K562 (cell line): ENCODE measurements at regions not wholly inside any gene's neighbourhood (a gene's known extent, or its start where the extent isn't known, plus 50 kb on each side); places are given as distances from the start of the nearest gene placed in this dataset.

Source experiments
- ATAC-seq: fragments of 200-7000 bp; cut with Tn5 transposase; 3 replicates; pipeline ENCODE4 v1.9.1; 2020; ENCODE audit warnings: moderate library complexity
- BruUV-seq: library from RNA; stranded (reverse); fragments of 400-500 nt; replicated peaks from 2 replicates; lab custom pipeline; 2021; lab: Mats Ljungman, UMichigan
- CTCF ChIA-PET: fragments of 300-600 bp; formaldehyde crosslinking; extraction: SDS; loops from one replicate; lab custom pipeline; 2021; ENCODE audit warnings: low intra/inter-chr PET ratio; lab: Yijun Ruan, JAX
- POLR2A ChIA-PET: fragments of 300-600, 350-650 bp; sonication (Branson Sonifier 250); formaldehyde crosslinking; extraction: SDS; loops from one replicate; lab custom pipeline; 2021; ENCODE audit warnings: antibody characterized with exemption, inconsistent platforms; lab: Yijun Ruan, JAX
- DNase-seq, 4 experiments: peaks; one replicate each; pipeline versions ENCODE4 v3.0.0 to v3.0.0-alpha.2; 2011 to 2018; ENCODE audit warnings: low spot score in 3 of 4, mixed read lengths in 3 of 4; ENCODE audit errors: extremely low read depth in 1 of 4
- FAIRE-seq: peaks from 2 replicates; lab custom pipeline; 2011; peaks lifted over from hg19 to GRCh38; lab: Jason Lieb, UNC
- H2AFZ ChIP-seq: 2 replicates; pipeline ENCODE4 v1.6.0; 2011; ENCODE audit warnings: low read depth, low read length, control low read depth, inconsistent platforms
- H3K27ac ChIP-seq: fragments of 200-600 bp; 3 replicates; pipeline ENCODE4 v1.8.0; 2011; ENCODE audit warnings: low read depth, mild to moderate bottlenecking, control low read depth, inconsistent platforms, low read length, moderate library complexity, mixed read lengths; ENCODE audit errors: extremely low read depth
- H3K27me3 ChIP-seq, 2 experiments: fragments of 300-600 bp in 1 of 2; 2 replicates in 1 of 2; 3 replicates in 1 of 2; pipeline versions ENCODE4 v1.6.0 to v1.8.0; 2011; ENCODE audit warnings: inconsistent platforms in 2 of 2, low read length in 2 of 2, mild to moderate bottlenecking in 1 of 2, mixed read lengths in 1 of 2, moderate library complexity in 1 of 2; ENCODE audit not compliant: control insufficient read depth in 2 of 2, insufficient read depth in 2 of 2
- H3K36me3 ChIP-seq: fragments of 300-600 bp; 3 replicates; pipeline ENCODE4 v1.8.0; 2011; ENCODE audit warnings: mild to moderate bottlenecking, low read length, inconsistent platforms; ENCODE audit not compliant: control insufficient read depth, insufficient read depth
- H3K4me1 ChIP-seq, 2 experiments: fragments of 200-600 bp in 1 of 2; replicated peaks in 1 of 2; 2 replicates in 1 of 2; 3 replicates in 1 of 2; pipeline versions ENCODE4 v1.5.1 to v1.8.0; 2011; ENCODE audit warnings: inconsistent platforms in 2 of 2, low read length in 2 of 2, mild to moderate bottlenecking in 1 of 2, mixed read lengths in 1 of 2, moderate library complexity in 1 of 2; ENCODE audit not compliant: control insufficient read depth in 2 of 2, insufficient read depth in 2 of 2
- H3K4me2 ChIP-seq: 2 replicates; pipeline ENCODE4 v1.6.1; 2011; ENCODE audit warnings: low read length, control low read depth, inconsistent platforms, mixed read lengths; ENCODE audit not compliant: insufficient read depth
- H3K4me3 ChIP-seq: fragments of 200-600 bp; sonication (generic), shearing (Covaris generic); 2 replicates; pipeline ENCODE4 v1.5.1; 2016; ENCODE audit warnings: control low read depth, inconsistent platforms
- H3K79me2 ChIP-seq: fragments of 200-600 bp; 3 replicates; pipeline ENCODE4 v1.8.0; 2011; ENCODE audit warnings: low read length, inconsistent platforms; ENCODE audit not compliant: control insufficient read depth, insufficient read depth
- H3K9ac ChIP-seq, 2 experiments: 2 replicates each; pipeline versions ENCODE4 v1.6.0 to v1.6.1; 2011; ENCODE audit warnings: low read depth in 2 of 2, low read length in 2 of 2, control low read depth in 1 of 2, inconsistent platforms in 1 of 2, mild to moderate bottlenecking in 1 of 2, mixed read lengths in 1 of 2; ENCODE audit not compliant: insufficient read depth in 1 of 2
- H3K9me1 ChIP-seq: one replicate; pipeline ENCODE4 v1.6.0; 2011; ENCODE audit warnings: inconsistent platforms, mild to moderate bottlenecking, low read length, moderate library complexity; ENCODE audit not compliant: control insufficient read depth, insufficient read depth
- H3K9me3 ChIP-seq: replicated peaks from 2 replicates; pipeline ENCODE4 v1.5.1; 2011; ENCODE audit warnings: low read depth, low read length, inconsistent platforms; ENCODE audit not compliant: control insufficient read depth, insufficient read depth
- H4K20me1 ChIP-seq: replicated peaks from 2 replicates; pipeline ENCODE4 v1.6.1; 2011; ENCODE audit warnings: low read length, inconsistent platforms, mixed read lengths; ENCODE audit not compliant: control insufficient read depth, insufficient read depth
- ARID4B ChIP-seq: sonication (generic); formaldehyde crosslinking; IDR thresholded peaks from 2 replicates; pipeline ENCODE4 v1.8.0; 2022; ENCODE audit warnings: mild to moderate bottlenecking, missing genetic modification reagents
- CHD4 ChIP-seq: fragments of 200-600 bp; sonication (generic); IDR thresholded peaks from 3 replicates; pipeline ENCODE4 v1.6.1; 2012; ENCODE audit warnings: low read depth, mild to moderate bottlenecking, mixed read lengths, low read length, inconsistent platforms; ENCODE audit not compliant: insufficient read depth, insufficient replicate concordance, poor library complexity, severe bottlenecking
- DNMT1 ChIP-seq: fragments of 450-650 bp; IDR thresholded peaks from 2 replicates; pipeline ENCODE4 v1.6.1; 2016; ENCODE audit warnings: antibody characterized with exemption, mild to moderate bottlenecking
- FIP1L1 ChIP-seq: fragments of 200-400 bp; formaldehyde crosslinking; IDR thresholded peaks from 2 replicates; pipeline ENCODE4 v1.6.1; 2018; ENCODE audit warnings: mild to moderate bottlenecking, low read depth, low read length; ENCODE audit not compliant: poor library complexity, severe bottlenecking
- FOXJ2 ChIP-seq: fragments of 200-800 bp; sonication (Bioruptor generic); IDR thresholded peaks from 2 replicates; pipeline ENCODE4 v1.6.1; 2016; ENCODE audit warnings: missing genetic modification characterization, missing compliant biosample characterization
- KDM5B ChIP-seq: fragments of 200-600 bp; sonication (generic); IDR thresholded peaks from 2 replicates; pipeline ENCODE4 v1.6.1; 2012; ENCODE audit warnings: low read depth, mild to moderate bottlenecking, moderate library complexity, low read length, control low read depth, inconsistent platforms; ENCODE audit not compliant: insufficient replicate concordance
- MAFF ChIP-seq: IDR thresholded peaks from 2 replicates; pipeline ENCODE4 v1.6.1; 2012; ENCODE audit warnings: low read length, improper control_type of control experiment
- MAFK ChIP-seq: IDR thresholded peaks from 2 replicates; pipeline ENCODE4 v1.6.1; 2011; ENCODE audit warnings: low read length, improper control_type of control experiment
- NCOA1 ChIP-seq: fragments of 450-650 bp; IDR thresholded peaks from 2 replicates; pipeline ENCODE4 v1.6.1; 2016; ENCODE audit warnings: low read depth
- POLR2A ChIP-seq: fragments of 450-650 bp; conservative IDR thresholded peaks from 2 replicates; pipeline ENCODE4 v1.6.1; 2016
- RBFOX2 ChIP-seq: fragments of 200-400 bp; formaldehyde crosslinking; IDR thresholded peaks from 2 replicates; pipeline ENCODE4 v1.6.1; 2017; ENCODE audit warnings: low read depth, mild to moderate bottlenecking, low read length, moderate library complexity
- RBM17 ChIP-seq: fragments of 200-400 bp; formaldehyde crosslinking; IDR thresholded peaks from 2 replicates; pipeline ENCODE4 v1.6.1; 2017; ENCODE audit warnings: low read depth, mild to moderate bottlenecking, low read length, borderline replicate concordance
- SP1 ChIP-seq: sonication (generic); formaldehyde crosslinking; IDR thresholded peaks from 2 replicates; pipeline ENCODE4 v1.8.1; 2022; ENCODE audit warnings: mild to moderate bottlenecking, missing genetic modification reagents
- ZBTB26 ChIP-seq: fragments of 450-650 bp; formaldehyde crosslinking; IDR thresholded peaks from 2 replicates; pipeline ENCODE4 v1.4.0; 2022; ENCODE audit warnings: missing genetic modification characterization
- ZBTB49 ChIP-seq: sonication (generic); formaldehyde crosslinking; IDR thresholded peaks from 2 replicates; pipeline ENCODE4 v1.8.0; 2022; ENCODE audit warnings: missing genetic modification reagents, mild to moderate bottlenecking, borderline replicate concordance
- ZNF57 ChIP-seq: fragments of 450-650 bp; formaldehyde crosslinking; IDR thresholded peaks from 2 replicates; pipeline ENCODE4 v1.4.0; 2020; ENCODE audit warnings: mild to moderate bottlenecking, moderate library complexity
- WGBS: fragments of 100-300 bp; shearing (Covaris generic); methylation state at CpG from one replicate; pipeline ENCODE4 v1.1.6; 2016; ENCODE audit warnings: low coverage, mixed read lengths; ENCODE audit not compliant: insufficient coverage; ENCODE audit errors: missing lambda C conversion rate; 5-methylcytosine and 5-hydroxymethylcytosine counted together
- in situ Hi-C: fragments of 300-500 bp; cut with MboI; formaldehyde crosslinking; loops from 4 replicates; pipeline ENCODE4 v1.15.0; 2018; ENCODE audit warnings: inconsistent platforms, mixed read lengths
- intact Hi-C: fragments of 100-400 bp; cut with micrococcal nuclease; formaldehyde crosslinking; loops from 2 replicates; pipeline ENCODE4 v1.14.2; 2022

- no peak for TF ChIP-seq RBFOX2
- TF ChIP-seq MAFF, result no peak
- no peak for TF ChIP-seq RBM17
- TF ChIP-seq POLR2A, result no peak
- no peak for TF ChIP-seq SP1
- no peak for TF ChIP-seq DNMT1
Measured at GRCh38 chr1:81455481-81455880, 345.3 kb upstream of the ADGRL2 start (continued).

- H3K27ac ChIP-seq, result no peak overlapping the region
- 0% methylated on average over 3 of the region's 3 CpGs for WGBS
- no peak overlapping the region for H3K9ac ChIP-seq
- H4K20me1 ChIP-seq, result no peaks in the 10 kb centered on the region
- ChIA-PET POLR2A (no interaction called here), CTCF (no interaction called here)
- no peak overlapping the region for H3K4me2 ChIP-seq
- no peaks in the 10 kb centered on the region for H3K9me1 ChIP-seq
- ATAC-seq (no peak), FAIRE-seq (no peak), DNase-seq (no peak)
- no peaks in the 10 kb centered on the region for H3K9me3 ChIP-seq
- in situ Hi-C loops (no loop called here), intact Hi-C loops (no loop called here)
- H3K36me3 ChIP-seq, result no peaks in the 10 kb centered on the region
- H3K27me3 ChIP-seq, result no peaks in the 10 kb centered on the region
- no peak overlapping the region for H3K4me3 ChIP-seq
- H2AFZ ChIP-seq, result no peak overlapping the region
- no TSS peak for BruUV-seq
- H3K79me2 ChIP-seq, result no peaks in the 10 kb centered on the region
- H3K4me1 ChIP-seq, result no peaks in the 10 kb centered on the region
- TF ChIP-seq KDM5B (no peak), MAFK (no peak), ZBTB49 (CRISPR knock-in tag) (no peak), ZNF57 (CRISPR knock-in tag) (no peak), CHD4 (no peak), NCOA1 (no peak), ZBTB26 (CRISPR knock-in tag) (no peak), FOXJ2 (tag) (no peak), FIP1L1 (no peak), ARID4B (CRISPR knock-in tag) (no peak)
Measured at GRCh38 chr1:81453971-81454370, 346.8 kb upstream of the ADGRL2 start.
